ENCODE measurements at regions not wholly inside any gene's neighbourhood (a gene's known extent, or its start where the extent isn't known, plus 50 kb on each side); places are given as distances from the start of the nearest gene placed in this dataset.

- DNase-seq = no peak
Observed at GRCh38 chr5:77842243-77842642, 66.1 kb upstream of the TBCA start.

DNA sequence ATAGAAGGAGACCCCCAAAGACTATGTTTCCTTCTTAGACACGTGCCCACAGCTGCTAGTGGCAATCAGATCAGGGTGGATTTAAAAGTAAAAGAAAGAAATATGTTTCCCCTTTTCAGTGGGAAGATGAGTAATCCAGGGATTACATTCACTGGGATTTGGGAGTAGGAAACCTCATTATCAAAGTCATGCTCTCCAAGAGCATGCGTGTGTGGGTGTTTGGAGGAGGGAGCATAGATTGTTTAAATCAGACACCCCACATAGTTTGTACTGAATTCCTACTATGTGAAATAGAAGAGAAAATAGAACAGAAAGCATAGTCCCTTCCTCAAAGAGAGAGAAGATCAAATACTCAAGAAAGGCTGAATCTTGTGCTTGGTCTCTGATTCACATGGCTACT is 65.5 kb upstream of the TBCA start:
- no peak for DNase-seq

DNA sequence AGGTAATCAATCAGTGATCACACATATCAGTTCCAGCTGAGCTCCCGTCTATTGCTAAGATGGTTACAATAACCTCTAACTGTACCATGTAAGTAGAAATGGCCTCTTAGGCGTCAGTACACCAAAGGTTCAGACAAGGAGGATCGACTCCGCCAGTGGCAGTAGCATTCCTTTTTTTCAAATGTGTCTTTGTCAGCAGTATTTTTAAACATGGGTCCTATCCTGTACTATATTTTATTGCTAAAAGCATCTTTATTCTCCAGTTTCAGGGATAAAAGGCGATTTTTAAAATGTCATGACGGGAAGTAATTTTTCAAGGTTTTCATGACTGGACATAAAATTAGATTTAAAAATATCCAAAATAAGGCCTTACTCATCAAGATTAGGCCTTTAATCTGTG is 64.8 kb upstream of the TBCA start:
- DNase-seq = no peak

DNA sequence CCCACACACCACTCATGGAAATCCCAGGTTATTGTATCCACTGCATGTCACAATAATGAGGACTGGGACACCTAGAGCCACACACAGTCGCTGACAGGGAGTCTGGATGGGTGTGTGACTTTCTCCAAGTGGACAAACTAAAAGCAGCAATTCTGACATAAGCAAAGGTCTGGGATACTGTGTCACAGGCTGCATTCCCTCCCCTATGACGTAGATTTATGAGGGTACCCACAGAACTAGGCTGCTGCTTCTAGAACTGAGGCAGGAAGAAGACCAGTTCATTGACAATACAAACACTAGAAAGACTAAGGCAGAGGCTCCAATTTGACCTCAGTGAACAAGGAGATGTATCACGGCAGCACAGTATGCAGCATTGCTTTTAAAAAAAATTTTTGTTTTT is 63.6 kb upstream of the TBCA start:
- DNase-seq = no peak

DNA sequence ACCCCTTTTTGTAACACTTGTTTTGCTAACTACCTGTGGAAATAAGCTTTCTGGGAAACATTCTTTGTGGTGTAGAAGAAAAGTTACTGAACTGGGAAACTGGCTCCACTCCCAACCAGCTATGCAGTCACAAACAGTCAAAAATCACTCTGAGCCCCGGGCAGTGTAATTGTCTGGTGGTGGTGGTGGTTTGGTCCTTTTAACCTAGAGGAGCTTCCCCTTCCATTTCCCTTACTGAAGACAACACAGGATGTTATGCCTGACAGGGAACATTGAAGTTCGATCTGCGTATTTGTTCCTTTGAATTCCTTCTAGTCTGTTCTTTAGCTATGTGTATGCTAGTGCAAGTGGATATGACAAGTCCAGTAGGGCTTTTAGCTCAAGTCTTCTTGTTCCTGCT is 56.8 kb upstream of the TBCA start:
- no peak for DNase-seq

DNA sequence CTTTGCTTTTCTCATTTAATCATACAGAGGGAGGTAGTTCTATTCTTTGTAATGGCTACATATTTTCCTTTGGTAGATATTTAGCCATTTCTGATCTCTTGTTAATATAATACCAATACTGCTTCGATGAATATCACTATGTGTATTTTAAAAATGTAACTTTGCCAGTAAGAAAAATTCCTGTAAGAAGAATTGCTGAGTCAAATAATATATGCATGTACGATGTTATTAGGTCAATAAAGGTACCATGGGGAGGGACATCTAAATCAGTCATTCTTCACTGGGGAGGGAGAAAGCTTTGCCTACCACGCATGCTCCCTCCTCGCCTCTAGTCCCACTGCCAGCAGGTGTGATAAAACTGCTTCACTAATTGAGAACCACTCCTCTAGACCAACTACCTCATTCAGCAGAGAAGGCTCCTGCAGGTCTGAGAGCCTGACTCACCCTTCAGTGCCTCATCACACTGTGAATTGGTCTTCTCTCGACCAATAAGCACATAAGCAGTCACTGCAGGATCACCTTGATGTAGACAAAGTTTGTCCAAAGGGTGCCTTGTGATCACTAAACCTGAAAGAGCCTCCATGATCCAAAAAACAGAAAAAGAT is 56.1 kb upstream of the TBCA start:
- no peak for DNase-seq

DNA sequence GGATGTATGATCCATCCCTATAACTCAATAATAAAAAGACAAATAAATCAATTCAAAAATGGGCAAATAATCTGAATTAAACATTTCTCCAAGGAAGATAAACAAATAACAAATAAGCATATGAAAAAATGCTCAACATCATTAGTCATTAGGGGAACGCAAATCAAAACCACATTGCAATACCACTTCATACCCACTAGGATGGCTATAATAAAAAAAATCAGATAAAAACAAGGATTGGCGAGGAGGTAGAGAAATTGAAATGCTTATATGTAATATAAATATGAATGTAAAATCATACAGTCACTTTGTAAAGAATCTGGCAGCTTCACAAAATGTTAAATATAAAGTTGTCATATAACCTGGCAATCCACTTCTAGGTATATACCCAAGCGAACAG is 52.3 kb upstream of the TBCA start:
- no peak for DNase-seq
